K562 (cell line): ENCODE measurements at regions not wholly inside any gene's neighbourhood (a gene's known extent, or its start where the extent isn't known, plus 50 kb on each side); places are given as distances from the start of the nearest gene placed in this dataset.

Experiments used
- ATAC-seq: fragments of 200-7000 bp; cut with Tn5 transposase; 3 replicates; pipeline ENCODE4 v1.9.1; 2020; ENCODE audit warnings: moderate library complexity
- BruUV-seq: library from RNA; stranded (reverse); fragments of 400-500 nt; replicated peaks from 2 replicates; lab custom pipeline; 2021; lab: Mats Ljungman, UMichigan
- CTCF ChIA-PET: fragments of 300-600 bp; formaldehyde crosslinking; extraction: SDS; loops from one replicate; lab custom pipeline; 2021; ENCODE audit warnings: low intra/inter-chr PET ratio; lab: Yijun Ruan, JAX
- POLR2A ChIA-PET: fragments of 300-600, 350-650 bp; sonication (Branson Sonifier 250); formaldehyde crosslinking; extraction: SDS; loops from one replicate; lab custom pipeline; 2021; ENCODE audit warnings: antibody characterized with exemption, inconsistent platforms; lab: Yijun Ruan, JAX
- DNase-seq, 4 experiments: peaks; one replicate each; pipeline versions ENCODE4 v3.0.0 to v3.0.0-alpha.2; 2011 to 2018; ENCODE audit warnings: low spot score in 3 of 4, mixed read lengths in 3 of 4; ENCODE audit errors: extremely low read depth in 1 of 4
- FAIRE-seq: peaks from 2 replicates; lab custom pipeline; 2011; peaks lifted over from hg19 to GRCh38; lab: Jason Lieb, UNC
- H2AFZ ChIP-seq: 2 replicates; pipeline ENCODE4 v1.6.0; 2011; ENCODE audit warnings: low read depth, low read length, control low read depth, inconsistent platforms
- H3K27ac ChIP-seq: fragments of 200-600 bp; 3 replicates; pipeline ENCODE4 v1.8.0; 2011; ENCODE audit warnings: low read depth, mild to moderate bottlenecking, control low read depth, inconsistent platforms, low read length, moderate library complexity, mixed read lengths; ENCODE audit errors: extremely low read depth
- H3K27me3 ChIP-seq, 2 experiments: fragments of 300-600 bp in 1 of 2; 2 replicates in 1 of 2; 3 replicates in 1 of 2; pipeline versions ENCODE4 v1.6.0 to v1.8.0; 2011; ENCODE audit warnings: inconsistent platforms in 2 of 2, low read length in 2 of 2, mild to moderate bottlenecking in 1 of 2, mixed read lengths in 1 of 2, moderate library complexity in 1 of 2; ENCODE audit not compliant: control insufficient read depth in 2 of 2, insufficient read depth in 2 of 2
- H3K36me3 ChIP-seq: fragments of 300-600 bp; 3 replicates; pipeline ENCODE4 v1.8.0; 2011; ENCODE audit warnings: mild to moderate bottlenecking, low read length, inconsistent platforms; ENCODE audit not compliant: control insufficient read depth, insufficient read depth
- H3K4me1 ChIP-seq, 2 experiments: fragments of 200-600 bp in 1 of 2; replicated peaks in 1 of 2; 2 replicates in 1 of 2; 3 replicates in 1 of 2; pipeline versions ENCODE4 v1.5.1 to v1.8.0; 2011; ENCODE audit warnings: inconsistent platforms in 2 of 2, low read length in 2 of 2, mild to moderate bottlenecking in 1 of 2, mixed read lengths in 1 of 2, moderate library complexity in 1 of 2; ENCODE audit not compliant: control insufficient read depth in 2 of 2, insufficient read depth in 2 of 2
- H3K4me2 ChIP-seq: 2 replicates; pipeline ENCODE4 v1.6.1; 2011; ENCODE audit warnings: low read length, control low read depth, inconsistent platforms, mixed read lengths; ENCODE audit not compliant: insufficient read depth
- H3K4me3 ChIP-seq: fragments of 200-600 bp; sonication (generic), shearing (Covaris generic); 2 replicates; pipeline ENCODE4 v1.5.1; 2016; ENCODE audit warnings: control low read depth, inconsistent platforms
- H3K79me2 ChIP-seq: fragments of 200-600 bp; 3 replicates; pipeline ENCODE4 v1.8.0; 2011; ENCODE audit warnings: low read length, inconsistent platforms; ENCODE audit not compliant: control insufficient read depth, insufficient read depth
- H3K9ac ChIP-seq, 2 experiments: 2 replicates each; pipeline versions ENCODE4 v1.6.0 to v1.6.1; 2011; ENCODE audit warnings: low read depth in 2 of 2, low read length in 2 of 2, control low read depth in 1 of 2, inconsistent platforms in 1 of 2, mild to moderate bottlenecking in 1 of 2, mixed read lengths in 1 of 2; ENCODE audit not compliant: insufficient read depth in 1 of 2
- H3K9me1 ChIP-seq: one replicate; pipeline ENCODE4 v1.6.0; 2011; ENCODE audit warnings: inconsistent platforms, mild to moderate bottlenecking, low read length, moderate library complexity; ENCODE audit not compliant: control insufficient read depth, insufficient read depth
- H3K9me3 ChIP-seq: replicated peaks from 2 replicates; pipeline ENCODE4 v1.5.1; 2011; ENCODE audit warnings: low read depth, low read length, inconsistent platforms; ENCODE audit not compliant: control insufficient read depth, insufficient read depth
- H4K20me1 ChIP-seq: replicated peaks from 2 replicates; pipeline ENCODE4 v1.6.1; 2011; ENCODE audit warnings: low read length, inconsistent platforms, mixed read lengths; ENCODE audit not compliant: control insufficient read depth, insufficient read depth
- E2F5 ChIP-seq: sonication (generic); formaldehyde crosslinking; IDR thresholded peaks from 2 replicates; pipeline ENCODE4 v1.8.0; 2022; ENCODE audit warnings: mild to moderate bottlenecking, missing genetic modification reagents
- ELK3 ChIP-seq: fragments of 450-650 bp; formaldehyde crosslinking; IDR thresholded peaks from 2 replicates; pipeline ENCODE4 v1.4.0; 2020; ENCODE audit warnings: mild to moderate bottlenecking
- MAFK ChIP-seq: IDR thresholded peaks from 2 replicates; pipeline ENCODE4 v1.6.1; 2011; ENCODE audit warnings: low read length, improper control_type of control experiment
- MNT ChIP-seq, 2 experiments: fragments of 450-650 bp; conservative IDR thresholded peaks; 2 replicates each; pipeline ENCODE4 v1.6.1; 2017; ENCODE audit warnings: mild to moderate bottlenecking in 2 of 2, moderate library complexity in 2 of 2
- RB1 ChIP-seq: fragments of 450-650 bp; IDR thresholded peaks from 2 replicates; pipeline ENCODE4 v1.6.1; 2017; ENCODE audit warnings: low read depth, mild to moderate bottlenecking
- RFX5 ChIP-seq: IDR thresholded peaks from 2 replicates; pipeline ENCODE4 v1.6.1; 2011; ENCODE audit warnings: low read depth, mild to moderate bottlenecking, improper control_type of control experiment, low read length
- STAG1 ChIP-seq: sonication (generic); formaldehyde crosslinking; IDR thresholded peaks from 2 replicates; pipeline ENCODE4 v1.5.0; 2020; ENCODE audit warnings: missing genetic modification reagents, borderline replicate concordance
- TAF15 ChIP-seq: fragments of 200-400 bp; formaldehyde crosslinking; IDR thresholded peaks from 2 replicates; pipeline ENCODE4 v1.6.1; 2017; ENCODE audit warnings: mild to moderate bottlenecking, low read depth, low read length, moderate library complexity
- TRIM25 ChIP-seq: fragments of 450-650 bp; IDR thresholded peaks from 2 replicates; pipeline ENCODE4 v1.7.0; 2016; ENCODE audit warnings: borderline replicate concordance
- ZNF12 ChIP-seq: sonication (generic); formaldehyde crosslinking; IDR thresholded peaks from 2 replicates; pipeline ENCODE4 v1.4.0; 2020; ENCODE audit warnings: mild to moderate bottlenecking, missing genetic modification reagents
- WGBS: fragments of 100-300 bp; shearing (Covaris generic); methylation state at CpG from one replicate; pipeline ENCODE4 v1.1.6; 2016; ENCODE audit warnings: low coverage, mixed read lengths; ENCODE audit not compliant: insufficient coverage; ENCODE audit errors: missing lambda C conversion rate; 5-methylcytosine and 5-hydroxymethylcytosine counted together
- in situ Hi-C: fragments of 300-500 bp; cut with MboI; formaldehyde crosslinking; loops from 4 replicates; pipeline ENCODE4 v1.15.0; 2018; ENCODE audit warnings: inconsistent platforms, mixed read lengths
- intact Hi-C: fragments of 100-400 bp; cut with micrococcal nuclease; formaldehyde crosslinking; loops from 2 replicates; pipeline ENCODE4 v1.14.2; 2022
- TF ChIP-seq, protein P1 (sequence below): IDR thresholded peaks from 2 replicates; pipeline ENCODE4 v1.6.1; 2011; ENCODE audit not compliant: insufficient read length; ENCODE audit errors: extremely low read depth
- TF ChIP-seq, protein P2 (sequence below): fragments of 450-650 bp; IDR thresholded peaks from 2 replicates; pipeline ENCODE4 v1.6.1; 2016; ENCODE audit warnings: borderline replicate concordance

- no peaks in the 10 kb centered on the region for H3K36me3 ChIP-seq
- H3K4me2 ChIP-seq, result no peak overlapping the region
- no peak overlapping the region for H3K27ac ChIP-seq
- H3K4me3 ChIP-seq, result no peak overlapping the region
- no peak overlapping the region for H2AFZ ChIP-seq
- ATAC-seq (no peak), DNase-seq (no peak), FAIRE-seq (no peak)
- peaks cover 5% of the 10 kb centered on the region; the same call in 1 of the 2 replicates for H4K20me1 ChIP-seq
- no peaks in the 10 kb centered on the region for H3K9me3 ChIP-seq
- in situ Hi-C loops, result no loop called here
- H3K79me2 ChIP-seq, result no peaks in the 10 kb centered on the region
- H3K27me3 ChIP-seq, result peaks cover 5 to 51% of the 10 kb centered on the region in 2 experiments; a peak in 4 of 5 replicates
- WGBS, result under 1% methylated on average over 10 of the region's 10 CpGs
- CTCF ChIA-PET, result no interaction called here
- H3K9ac ChIP-seq, result no peak overlapping the region
- intact Hi-C loops, result no loop called here
- POLR2A ChIA-PET, result interaction anchor here (0.7 kb wide), 1 partner anchor 111 kb away, joined by 3 read pairs; no protein-coding TSS in a partner anchor
- BruUV-seq, result no TSS peak
- H3K4me1 ChIP-seq, result no peaks in the 10 kb centered on the region
- no peaks in the 10 kb centered on the region for H3K9me1 ChIP-seq
- TF ChIP-seq ZNF12 (CRISPR knock-in tag) (no peak), TAF15 (no peak), MAFK (no peak), RFX5 (no peak), TRIM25 (no peak), STAG1 (CRISPR knock-in tag) (no peak), MNT (conservative IDR thresholded peaks at IDR 0.05) (no peak), E2F5 (CRISPR knock-in tag) (no peak), ELK3 (CRISPR knock-in tag) (no peak), RB1 (no peak)
- TF ChIP-seq, protein P1, sequence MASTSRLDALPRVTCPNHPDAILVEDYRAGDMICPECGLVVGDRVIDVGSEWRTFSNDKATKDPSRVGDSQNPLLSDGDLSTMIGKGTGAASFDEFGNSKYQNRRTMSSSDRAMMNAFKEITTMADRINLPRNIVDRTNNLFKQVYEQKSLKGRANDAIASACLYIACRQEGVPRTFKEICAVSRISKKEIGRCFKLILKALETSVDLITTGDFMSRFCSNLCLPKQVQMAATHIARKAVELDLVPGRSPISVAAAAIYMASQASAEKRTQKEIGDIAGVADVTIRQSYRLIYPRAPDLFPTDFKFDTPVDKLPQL, result no peak
- TF ChIP-seq, protein P2, sequence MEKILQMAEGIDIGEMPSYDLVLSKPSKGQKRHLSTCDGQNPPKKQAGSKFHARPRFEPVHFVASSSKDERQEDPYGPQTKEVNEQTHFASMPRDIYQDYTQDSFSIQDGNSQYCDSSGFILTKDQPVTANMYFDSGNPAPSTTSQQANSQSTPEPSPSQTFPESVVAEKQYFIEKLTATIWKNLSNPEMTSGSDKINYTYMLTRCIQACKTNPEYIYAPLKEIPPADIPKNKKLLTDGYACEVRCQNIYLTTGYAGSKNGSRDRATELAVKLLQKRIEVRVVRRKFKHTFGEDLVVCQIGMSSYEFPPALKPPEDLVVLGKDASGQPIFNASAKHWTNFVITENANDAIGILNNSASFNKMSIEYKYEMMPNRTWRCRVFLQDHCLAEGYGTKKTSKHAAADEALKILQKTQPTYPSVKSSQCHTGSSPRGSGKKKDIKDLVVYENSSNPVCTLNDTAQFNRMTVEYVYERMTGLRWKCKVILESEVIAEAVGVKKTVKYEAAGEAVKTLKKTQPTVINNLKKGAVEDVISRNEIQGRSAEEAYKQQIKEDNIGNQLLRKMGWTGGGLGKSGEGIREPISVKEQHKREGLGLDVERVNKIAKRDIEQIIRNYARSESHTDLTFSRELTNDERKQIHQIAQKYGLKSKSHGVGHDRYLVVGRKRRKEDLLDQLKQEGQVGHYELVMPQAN, result no peak
Observed at GRCh38 chr10:78225594-78225993, 191.9 kb downstream of the RPS24 start.
